ENCODE measurements at regions not wholly inside any gene's neighbourhood (a gene's known extent, or its start where the extent isn't known, plus 50 kb on each side); places are given as distances from the start of the nearest gene placed in this dataset.

DNA sequence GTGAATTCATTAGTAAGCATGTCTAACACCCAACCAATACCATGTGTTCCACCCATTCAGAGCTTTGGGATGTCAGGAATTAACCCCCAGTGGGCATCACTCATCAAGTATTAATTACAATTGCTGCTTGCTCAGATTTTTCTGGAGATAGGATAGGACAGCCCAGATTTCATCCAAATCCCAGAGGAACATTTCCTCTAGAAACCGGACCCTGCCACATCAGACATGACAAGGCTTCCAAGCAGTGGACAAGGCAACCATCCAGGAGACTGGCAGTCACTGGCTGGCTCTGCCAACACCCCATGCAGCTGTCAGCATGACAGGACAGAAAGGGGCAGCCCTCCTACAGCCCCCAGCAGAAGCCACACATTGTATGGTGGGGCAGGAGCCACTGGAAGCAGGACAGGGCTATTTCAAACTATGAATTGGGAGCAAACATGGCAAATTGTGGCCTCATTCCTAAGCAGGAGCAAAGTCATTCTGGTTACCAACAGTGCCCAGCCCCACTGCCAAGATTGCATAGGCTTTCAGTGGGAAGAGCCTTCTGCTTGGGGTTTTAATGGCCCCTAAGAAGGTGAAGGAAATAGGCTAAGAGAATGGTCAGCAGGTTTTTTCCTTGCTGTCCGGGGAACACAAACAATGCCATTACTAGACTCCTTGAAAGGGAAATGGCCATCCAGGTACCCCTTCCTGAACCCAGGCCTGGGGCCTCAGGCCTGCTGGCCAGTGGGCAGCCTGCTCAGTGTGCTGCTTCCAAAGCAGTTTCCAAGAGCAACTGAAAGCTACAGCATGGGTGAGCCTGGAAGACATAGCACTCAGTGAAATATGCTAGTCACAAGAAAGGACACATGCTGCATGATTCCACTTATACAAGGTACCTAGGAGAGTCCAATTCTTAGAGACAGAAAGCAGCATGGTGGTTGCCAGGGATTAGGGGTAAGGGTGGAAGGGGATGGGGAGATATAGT is 294.7 kb upstream of the SLC30A5 start:
- in situ Hi-C loops (cut with MboI; ENCODE audit: low sequenced_read_pairs, unreplicated experiment): no loop called here
- TF ChIP-seq, protein P1, sequence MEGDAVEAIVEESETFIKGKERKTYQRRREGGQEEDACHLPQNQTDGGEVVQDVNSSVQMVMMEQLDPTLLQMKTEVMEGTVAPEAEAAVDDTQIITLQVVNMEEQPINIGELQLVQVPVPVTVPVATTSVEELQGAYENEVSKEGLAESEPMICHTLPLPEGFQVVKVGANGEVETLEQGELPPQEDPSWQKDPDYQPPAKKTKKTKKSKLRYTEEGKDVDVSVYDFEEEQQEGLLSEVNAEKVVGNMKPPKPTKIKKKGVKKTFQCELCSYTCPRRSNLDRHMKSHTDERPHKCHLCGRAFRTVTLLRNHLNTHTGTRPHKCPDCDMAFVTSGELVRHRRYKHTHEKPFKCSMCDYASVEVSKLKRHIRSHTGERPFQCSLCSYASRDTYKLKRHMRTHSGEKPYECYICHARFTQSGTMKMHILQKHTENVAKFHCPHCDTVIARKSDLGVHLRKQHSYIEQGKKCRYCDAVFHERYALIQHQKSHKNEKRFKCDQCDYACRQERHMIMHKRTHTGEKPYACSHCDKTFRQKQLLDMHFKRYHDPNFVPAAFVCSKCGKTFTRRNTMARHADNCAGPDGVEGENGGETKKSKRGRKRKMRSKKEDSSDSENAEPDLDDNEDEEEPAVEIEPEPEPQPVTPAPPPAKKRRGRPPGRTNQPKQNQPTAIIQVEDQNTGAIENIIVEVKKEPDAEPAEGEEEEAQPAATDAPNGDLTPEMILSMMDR (IDR thresholded peaks at IDR 0.05; ENCODE audit: borderline replicate concordance, control extremely low read depth, extremely low read depth, insufficient read depth, missing control alignments): no peak
- DNase-seq (ENCODE audit: low spot score): no peak

DNA sequence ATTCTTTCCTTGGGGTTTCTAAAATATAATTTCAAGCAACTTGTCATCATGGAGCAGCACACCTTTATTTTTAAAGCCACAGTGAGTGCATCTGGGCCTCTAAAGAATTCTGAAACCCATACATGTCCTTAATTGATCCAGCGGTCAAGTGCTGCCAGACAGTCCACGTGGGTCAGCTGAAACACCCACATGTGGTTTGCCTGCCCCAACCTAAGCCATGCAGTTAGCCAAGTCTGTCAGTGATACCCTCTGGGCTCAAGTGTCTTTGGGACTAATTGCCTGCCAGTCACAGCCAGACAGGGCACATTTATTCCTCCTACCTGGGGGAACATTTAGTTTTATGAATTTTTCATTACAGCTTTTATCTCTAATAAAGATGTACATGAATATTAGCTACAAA is 291.4 kb upstream of the SLC30A5 start:
- in situ Hi-C loops (cut with MboI; ENCODE audit: low sequenced_read_pairs, unreplicated experiment): no loop called here
- TF ChIP-seq, protein P1 (IDR thresholded peaks at IDR 0.05; ENCODE audit: borderline replicate concordance, control extremely low read depth, extremely low read depth, insufficient read depth, missing control alignments): no peak
- DNase-seq (ENCODE audit: low spot score): no peak

DNA sequence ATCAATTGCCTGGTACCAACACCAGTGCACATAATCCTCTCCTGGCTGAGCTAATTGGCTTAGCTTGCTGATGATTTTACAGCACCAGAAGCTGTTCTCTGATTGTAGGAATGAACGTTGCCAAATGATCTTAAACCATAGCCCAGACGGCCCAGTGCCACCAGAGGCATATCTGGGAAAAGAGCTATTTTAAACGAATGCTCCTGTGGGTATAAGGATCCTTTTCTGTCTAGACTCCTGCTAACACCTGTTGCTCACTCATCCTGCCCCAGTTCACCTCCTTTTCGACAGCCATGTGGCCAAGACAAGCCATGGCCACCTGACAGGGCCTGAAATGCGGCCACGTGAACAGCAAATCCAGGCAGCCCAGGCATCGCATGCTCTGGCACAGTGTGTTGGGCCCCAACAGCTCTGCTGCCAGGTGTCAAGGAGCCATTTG is 289.9 kb upstream of the SLC30A5 start:
- TF ChIP-seq, protein P1 (IDR thresholded peaks at IDR 0.05; ENCODE audit: borderline replicate concordance, control extremely low read depth, extremely low read depth, insufficient read depth, missing control alignments): no peak
- in situ Hi-C loops (cut with MboI; ENCODE audit: low sequenced_read_pairs, unreplicated experiment): no loop called here
- no peak for DNase-seq (ENCODE audit: low spot score)

DNA sequence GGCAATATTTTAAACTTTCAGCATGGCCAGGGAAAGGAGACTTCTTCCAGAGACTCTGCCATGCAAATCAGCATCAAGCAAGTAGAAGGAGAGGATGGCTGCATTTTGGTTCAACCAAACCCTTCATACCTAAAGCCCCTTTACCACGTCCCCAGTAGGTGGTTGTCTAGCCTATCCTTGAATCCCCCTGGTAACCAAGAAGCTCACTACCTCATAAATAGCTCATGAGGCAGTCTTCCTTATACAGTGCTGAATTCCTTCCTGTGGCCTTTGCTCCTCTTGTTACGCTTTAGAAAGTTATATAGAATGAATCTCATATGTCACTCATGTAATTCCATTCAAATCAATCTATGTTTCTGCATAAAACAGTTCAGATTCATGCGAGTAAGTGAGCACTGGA is 289.5 kb upstream of the SLC30A5 start:
- in situ Hi-C loops (cut with MboI; ENCODE audit: low sequenced_read_pairs, unreplicated experiment): no loop called here
- TF ChIP-seq, protein P1 (IDR thresholded peaks at IDR 0.05; ENCODE audit: borderline replicate concordance, control extremely low read depth, extremely low read depth, insufficient read depth, missing control alignments): no peak
- DNase-seq (ENCODE audit: low spot score): no peak

DNA sequence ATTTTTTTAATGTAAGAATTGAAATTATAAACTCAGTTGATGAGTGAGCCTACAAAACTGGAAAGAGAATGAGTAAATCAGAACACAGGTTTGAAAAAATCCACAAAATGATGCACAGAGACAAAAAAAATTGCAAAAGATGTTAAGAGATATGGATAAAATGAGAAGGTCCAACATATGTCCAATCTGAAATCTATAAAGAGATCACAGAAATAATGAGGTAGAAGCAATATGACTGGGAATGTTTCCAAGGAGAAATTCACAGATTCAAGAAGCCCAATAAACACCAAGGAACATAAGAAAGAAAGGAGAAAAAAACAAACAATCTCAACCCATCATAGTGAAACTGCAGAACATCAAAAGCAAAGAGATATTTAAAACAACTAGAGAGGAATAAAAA is 288.4 kb upstream of the SLC30A5 start:
- in situ Hi-C loops (cut with MboI; ENCODE audit: low sequenced_read_pairs, unreplicated experiment): no loop called here
- DNase-seq (ENCODE audit: low spot score): no peak
- TF ChIP-seq, protein P1 (IDR thresholded peaks at IDR 0.05; ENCODE audit: borderline replicate concordance, control extremely low read depth, extremely low read depth, insufficient read depth, missing control alignments): no peak

DNA sequence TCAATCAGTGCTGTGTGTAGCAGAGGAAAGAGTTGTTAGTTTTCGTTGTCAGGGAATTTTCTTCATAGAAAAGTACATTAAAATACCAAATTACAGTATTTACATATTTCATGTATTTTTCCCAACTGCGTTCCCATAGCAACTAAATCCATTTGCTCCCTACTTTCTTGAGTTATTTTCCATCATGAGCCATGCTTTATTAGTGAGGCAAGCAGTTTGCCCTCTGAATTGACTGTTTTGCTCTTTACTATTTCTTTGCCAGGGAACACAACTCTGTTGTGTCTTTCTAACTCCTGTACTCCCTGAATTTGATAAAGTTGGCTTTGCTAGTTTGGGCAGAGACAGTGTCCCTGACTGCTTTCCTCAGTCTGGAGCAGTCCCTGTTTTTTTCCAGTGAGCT is 276.2 kb upstream of the SLC30A5 start:
- TF ChIP-seq, protein P1 (IDR thresholded peaks at IDR 0.05; ENCODE audit: borderline replicate concordance, control extremely low read depth, extremely low read depth, insufficient read depth, missing control alignments): no peak
- in situ Hi-C loops (cut with MboI; ENCODE audit: low sequenced_read_pairs, unreplicated experiment): no loop called here
- no peak for DNase-seq (ENCODE audit: low spot score)

Measured in GM13976 (cell line).